ENCODE measurements at regions not wholly inside any gene's neighbourhood (a gene's known extent, or its start where the extent isn't known, plus 50 kb on each side); places are given as distances from the start of the nearest gene placed in this dataset.
"Not testable (repeated sequence)": the region's sequence is repeated elsewhere in the genome, so short reads cannot be mapped to it uniquely, and the experiment has no call there.

GRCh38 chr1:94302497-94302896 is 65.1 kb upstream of the ARHGAP29 start:
- DNase-seq = no peak

- no peak for DNase-seq
Measured at GRCh38 chr1:94301186-94301585, 63.8 kb upstream of the ARHGAP29 start.

- DNase-seq = no peak
Measured at GRCh38 chr1:94300731-94301130, 63.3 kb upstream of the ARHGAP29 start.

DNA sequence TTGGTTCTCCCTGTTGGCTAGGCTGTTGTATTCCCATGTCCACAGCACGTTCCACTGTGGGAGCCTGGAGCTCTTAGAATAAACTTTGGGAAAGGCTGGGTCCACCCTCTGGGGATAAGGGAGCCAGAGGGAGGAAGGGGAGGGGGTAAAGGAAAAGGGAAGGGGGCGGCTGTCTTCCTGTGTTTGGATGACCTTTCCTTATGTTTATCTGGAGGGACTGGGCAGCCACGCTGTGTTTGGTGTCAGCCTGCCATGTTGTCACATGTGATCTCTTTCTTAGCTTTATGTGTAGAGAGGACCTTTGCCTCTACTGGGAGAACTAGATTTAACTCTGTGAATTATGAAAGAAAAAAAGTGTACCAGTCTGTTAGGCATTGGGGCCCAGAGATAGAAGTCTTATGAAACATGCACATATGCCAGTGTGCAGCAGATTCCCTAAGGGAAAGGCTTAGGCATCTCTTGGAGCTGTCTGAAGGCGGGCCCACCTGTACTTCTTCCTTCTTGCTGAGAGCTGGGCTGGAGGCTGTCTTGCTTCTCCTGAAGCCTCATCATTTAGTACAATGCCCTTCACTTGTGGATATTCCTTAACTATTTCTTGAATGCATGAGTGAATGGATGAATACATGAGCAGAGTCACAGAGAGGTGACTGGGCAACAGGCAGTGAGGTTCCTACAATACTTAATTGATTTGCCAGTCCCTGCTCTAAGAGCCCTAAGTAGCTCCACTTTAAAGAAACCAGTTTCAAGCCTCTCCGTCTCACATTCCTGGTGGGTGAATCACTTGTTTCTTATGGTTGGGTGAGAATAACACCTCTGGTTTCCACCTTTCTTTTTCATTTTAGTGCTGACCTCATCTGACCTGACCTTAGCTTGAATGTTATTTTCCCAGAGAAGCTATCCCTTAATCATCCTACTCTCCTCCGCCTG is 62.5 kb upstream of the ARHGAP29 start:
- DNase-seq = peak; percentile 46

- DNase-seq = no peak
Measured at GRCh38 chr1:94298861-94299260, 61.5 kb upstream of the ARHGAP29 start.

- peak; percentile 60 for DNase-seq
Measured at GRCh38 chr1:94296018-94296417, 58.6 kb upstream of the ARHGAP29 start.

- not testable (repeated sequence) for DNase-seq
Measured at GRCh38 chr1:94292978-94293377, 55.6 kb upstream of the ARHGAP29 start.

DNA sequence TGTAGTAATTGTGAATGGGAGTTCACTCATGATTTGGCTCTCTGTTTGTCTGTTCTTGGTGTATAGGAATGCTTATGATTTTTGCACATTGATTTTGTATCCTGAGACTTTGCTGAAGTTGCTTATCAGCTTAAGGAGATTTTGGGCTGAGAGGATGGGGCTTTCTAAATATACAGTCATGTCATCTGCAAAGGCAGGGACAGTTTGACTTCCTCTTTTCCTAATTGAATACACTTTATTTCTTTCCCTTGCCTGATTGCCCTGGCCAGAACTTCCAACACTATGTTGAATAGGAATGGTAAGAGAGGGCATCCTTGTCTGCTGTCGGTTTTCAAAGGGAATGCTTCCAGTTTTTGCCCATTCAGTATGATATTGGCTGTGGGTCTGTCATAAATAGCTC is 51.9 kb upstream of the ARHGAP29 start:
- not testable (repeated sequence) for DNase-seq

Measured in fibroblast of skin of scalp (primary cell).